Liver (tissue), 8 donors: ENCODE measurements at regions not wholly inside any gene's neighbourhood (a gene's known extent, or its start where the extent isn't known, plus 50 kb on each side); places are given as distances from the start of the nearest gene placed in this dataset.

Experiments used
- DNase-seq: peaks from one replicate; pipeline ENCODE4 v3.0.0-alpha.2; 2017; ENCODE audit warnings: low spot score
- H3K27ac ChIP-seq, 2 donors: one replicate each; pipeline ENCODE4 v1.7.0; 2013; ENCODE audit warnings: inconsistent platforms in 2 of 2, low read length in 2 of 2, control low read depth in 1 of 2, low read depth in 1 of 2, mild to moderate bottlenecking in 1 of 2
- H3K27me3 ChIP-seq, 4 donors: one replicate each; pipeline versions ENCODE4 v1.6.1 to v1.7.0; 2013; ENCODE audit warnings: low read length in 3 of 4, inconsistent platforms in 1 of 4, mild to moderate bottlenecking in 1 of 4, moderate library complexity in 1 of 4; ENCODE audit not compliant: control insufficient read depth in 4 of 4, insufficient read depth in 4 of 4
- H3K36me3 ChIP-seq, 4 donors: one replicate each; pipeline versions ENCODE4 v1.6.1 to v1.7.0; 2013; ENCODE audit warnings: low read length in 3 of 4, mild to moderate bottlenecking in 3 of 4, low read depth in 1 of 4, moderate library complexity in 1 of 4; ENCODE audit not compliant: control insufficient read depth in 4 of 4, insufficient read depth in 3 of 4
- H3K4me1 ChIP-seq, 4 donors: one replicate each; pipeline versions ENCODE4 v1.6.1 to v1.7.0; 2013; ENCODE audit warnings: low read length in 3 of 4, mild to moderate bottlenecking in 3 of 4, moderate library complexity in 1 of 4; ENCODE audit not compliant: control insufficient read depth in 4 of 4, insufficient read depth in 4 of 4
- H3K4me3 ChIP-seq, 3 donors: one replicate each; pipeline versions ENCODE4 v1.6.1 to v1.7.0; 2013; ENCODE audit warnings: low read length in 3 of 3, control low read depth in 1 of 3, low read depth in 1 of 3, mild to moderate bottlenecking in 1 of 3
- H3K9ac ChIP-seq, 2 donors: one replicate each; pipeline ENCODE4 v1.7.0; 2013; ENCODE audit warnings: low read length in 2 of 2, mild to moderate bottlenecking in 2 of 2, moderate library complexity in 2 of 2, control low read depth in 1 of 2, low read depth in 1 of 2
- H3K9me3 ChIP-seq, 4 donors: one replicate each; pipeline versions ENCODE4 v1.6.1 to v1.7.0; 2013; ENCODE audit warnings: low read length in 3 of 4; ENCODE audit not compliant: control insufficient read depth in 4 of 4
- CTCF ChIP-seq: fragments of 150-350 bp; IDR thresholded peaks from 2 replicates; pipeline ENCODE4 v1.5.1; 2017; ENCODE audit warnings: improper control_type of control experiment, low read depth, low read length; ENCODE audit not compliant: missing input control
- EGR1 ChIP-seq, 2 donors: IDR thresholded peaks; 2 replicates each; pipeline ENCODE4 v1.6.1; 2016 to 2018; ENCODE audit warnings: antibody characterized with exemption in 2 of 2, low read depth in 2 of 2
- FOXA1 ChIP-seq: IDR thresholded peaks from 2 replicates; pipeline ENCODE4 v1.6.1; 2016; ENCODE audit warnings: antibody characterized with exemption
- FOXA2 ChIP-seq: IDR thresholded peaks from 2 replicates; pipeline ENCODE4 v1.6.1; 2016; ENCODE audit warnings: antibody characterized with exemption
- GABPA ChIP-seq, 2 donors: IDR thresholded peaks in 1 of 2; conservative IDR thresholded peaks in 1 of 2; 2 replicates each; pipeline ENCODE4 v1.6.1; 2016; ENCODE audit warnings: antibody characterized with exemption in 2 of 2, mild to moderate bottlenecking in 1 of 2, moderate library complexity in 1 of 2
- HNF4A ChIP-seq, 2 donors: conservative IDR thresholded peaks; 2 replicates each; pipeline ENCODE4 v1.6.1; 2016; ENCODE audit warnings: antibody characterized with exemption in 2 of 2, mild to moderate bottlenecking in 2 of 2
- HNF4G ChIP-seq: IDR thresholded peaks from 2 replicates; pipeline ENCODE4 v1.6.1; 2016; ENCODE audit warnings: antibody characterized with exemption
- JUND ChIP-seq, 2 donors: IDR thresholded peaks; 2 replicates each; pipeline ENCODE4 v1.6.1; 2016; ENCODE audit warnings: antibody characterized with exemption in 2 of 2
- NR2F2 ChIP-seq: IDR thresholded peaks from 2 replicates; pipeline ENCODE4 v1.6.1; 2016; ENCODE audit warnings: antibody characterized with exemption
- RAD21 ChIP-seq, 2 donors: IDR thresholded peaks; 2 replicates each; pipeline ENCODE4 v1.6.1; 2016; ENCODE audit warnings: antibody characterized with exemption in 2 of 2, mild to moderate bottlenecking in 2 of 2
- REST ChIP-seq: IDR thresholded peaks from 2 replicates; pipeline ENCODE4 v1.6.1; 2016; ENCODE audit warnings: antibody characterized with exemption, mild to moderate bottlenecking
- RXRA ChIP-seq, 2 donors: IDR thresholded peaks; 2 replicates each; pipeline ENCODE4 v1.6.1; 2017 to 2018; ENCODE audit warnings: antibody characterized with exemption in 2 of 2, mild to moderate bottlenecking in 1 of 2
- SP1 ChIP-seq: IDR thresholded peaks from 2 replicates; pipeline ENCODE4 v1.6.1; 2018; ENCODE audit warnings: antibody characterized with exemption, mild to moderate bottlenecking
- TAF1 ChIP-seq: conservative IDR thresholded peaks from 2 replicates; pipeline ENCODE4 v1.6.1; 2016; ENCODE audit warnings: antibody characterized with exemption, mild to moderate bottlenecking
- YY1 ChIP-seq: IDR thresholded peaks from 2 replicates; pipeline ENCODE4 v1.6.1; 2016; ENCODE audit warnings: antibody characterized with exemption, mild to moderate bottlenecking
- WGBS: extraction: QIAGEN DNeasy Blood & Tissue Kit; methylation state at CpG from one replicate; pipeline ENCODE4 v1.1.7; 2013; 5-methylcytosine and 5-hydroxymethylcytosine counted together
- TF ChIP-seq, protein P1 (sequence below): IDR thresholded peaks from 2 replicates; pipeline ENCODE4 v1.6.1; 2016; ENCODE audit warnings: antibody characterized with exemption
- TF ChIP-seq, protein P2 (sequence below): IDR thresholded peaks from 2 replicates; pipeline ENCODE4 v1.6.1; 2016; ENCODE audit warnings: antibody characterized with exemption
- TF ChIP-seq, protein P3 (sequence below): IDR thresholded peaks from 2 replicates; pipeline ENCODE4 v1.6.1; 2016; ENCODE audit warnings: antibody characterized with exemption
- donor health status: healthy.
- donor health status: healthy.
- donor health status: healthy.
- donor health status: healthy.
- donor health status: healthy.

GRCh38 chr5:175131432-175131831 is 312.6 kb downstream of the DRD1 start:
- WGBS: 24% methylated on average over 8 of the region's 8 CpGs
- no peak overlapping the region for H3K9ac ChIP-seq

GRCh38 chr5:175129619-175130018 is 314.4 kb downstream of the DRD1 start:
- TF ChIP-seq NR2F2 (no peak), FOXA2 (no peak), TAF1 (no peak), HNF4G (no peak), GABPA (IDR thresholded peaks at IDR 0.05 in 1 of 2, conservative IDR thresholded peaks at IDR 0.05 in 1 of 2) (no peak), RXRA (IDR thresholded peaks at IDR 0.05) (no peak), REST (no peak), SP1 (no peak), JUND (IDR thresholded peaks at IDR 0.05) (no peak), YY1 (no peak), CTCF (no peak), RAD21 (IDR thresholded peaks at IDR 0.05) (no peak), FOXA1 (no peak), HNF4A (conservative IDR thresholded peaks at IDR 0.05) (no peak), EGR1 (IDR thresholded peaks at IDR 0.05; ENCODE audit: low read depth in 2 of 2) (no peak)
- TF ChIP-seq, protein P1, sequence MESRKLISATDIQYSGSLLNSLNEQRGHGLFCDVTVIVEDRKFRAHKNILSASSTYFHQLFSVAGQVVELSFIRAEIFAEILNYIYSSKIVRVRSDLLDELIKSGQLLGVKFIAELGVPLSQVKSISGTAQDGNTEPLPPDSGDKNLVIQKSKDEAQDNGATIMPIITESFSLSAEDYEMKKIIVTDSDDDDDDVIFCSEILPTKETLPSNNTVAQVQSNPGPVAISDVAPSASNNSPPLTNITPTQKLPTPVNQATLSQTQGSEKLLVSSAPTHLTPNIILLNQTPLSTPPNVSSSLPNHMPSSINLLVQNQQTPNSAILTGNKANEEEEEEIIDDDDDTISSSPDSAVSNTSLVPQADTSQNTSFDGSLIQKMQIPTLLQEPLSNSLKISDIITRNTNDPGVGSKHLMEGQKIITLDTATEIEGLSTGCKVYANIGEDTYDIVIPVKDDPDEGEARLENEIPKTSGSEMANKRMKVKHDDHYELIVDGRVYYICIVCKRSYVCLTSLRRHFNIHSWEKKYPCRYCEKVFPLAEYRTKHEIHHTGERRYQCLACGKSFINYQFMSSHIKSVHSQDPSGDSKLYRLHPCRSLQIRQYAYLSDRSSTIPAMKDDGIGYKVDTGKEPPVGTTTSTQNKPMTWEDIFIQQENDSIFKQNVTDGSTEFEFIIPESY: no peak
- TF ChIP-seq, protein P2, sequence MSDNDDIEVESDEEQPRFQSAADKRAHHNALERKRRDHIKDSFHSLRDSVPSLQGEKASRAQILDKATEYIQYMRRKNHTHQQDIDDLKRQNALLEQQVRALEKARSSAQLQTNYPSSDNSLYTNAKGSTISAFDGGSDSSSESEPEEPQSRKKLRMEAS: no peak
- TF ChIP-seq, protein P3, sequence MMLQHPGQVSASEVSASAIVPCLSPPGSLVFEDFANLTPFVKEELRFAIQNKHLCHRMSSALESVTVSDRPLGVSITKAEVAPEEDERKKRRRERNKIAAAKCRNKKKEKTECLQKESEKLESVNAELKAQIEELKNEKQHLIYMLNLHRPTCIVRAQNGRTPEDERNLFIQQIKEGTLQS: no peak
- Histone ChIP-seq H3K9ac (no peak overlapping the region), H3K36me3 (no peaks in the 10 kb centered on the region), H3K9me3 (no peaks in the 10 kb centered on the region), H3K4me3 (no peak overlapping the region), H3K4me1 (no peaks in the 10 kb centered on the region), H3K27me3 (no peaks in the 10 kb centered on the region), H3K27ac (no peak overlapping the region)
- WGBS: 71% methylated on average over 4 of the region's 4 CpGs
- DNase-seq: no peak

More at GRCh38 chr5:175131432-175131831, 312.6 kb downstream of the DRD1 start:
- no peaks in the 10 kb centered on the region for H3K9me3 ChIP-seq
- H3K4me3 ChIP-seq: no peak overlapping the region
- H3K27me3 ChIP-seq: no peaks in the 10 kb centered on the region
- no peak for TF ChIP-seq YY1
- no peak for TF ChIP-seq JUND (IDR thresholded peaks at IDR 0.05)
- TF ChIP-seq, protein P1: no peak
- no peaks in the 10 kb centered on the region for H3K4me1 ChIP-seq
- no peaks in the 10 kb centered on the region for H3K36me3 ChIP-seq
- no peak overlapping the region for H3K27ac ChIP-seq
- DNase-seq: no peak
